ENCODE measurements at regions not wholly inside any gene's neighbourhood (a gene's known extent, or its start where the extent isn't known, plus 50 kb on each side); places are given as distances from the start of the nearest gene placed in this dataset.

GRCh38 chr5:99030906-99031440, 102.2 kb upstream of the CHD1 start:
- no peak for TF ChIP-seq CTCF (IDR thresholded peaks at IDR 0.05; ENCODE audit: borderline replicate concordance, extremely low read depth, low read length, poor library complexity, severe bottlenecking)
- TF ChIP-seq EZH2 (IDR thresholded peaks at IDR 0.05; ENCODE audit: borderline replicate concordance, low read depth, low read length, severe bottlenecking), result no peak
